Kidney (tissue), 13 donors: ENCODE measurements at regions not wholly inside any gene's neighbourhood (a gene's known extent, or its start where the extent isn't known, plus 50 kb on each side); places are given as distances from the start of the nearest gene placed in this dataset.

Experiments
- DNase-seq, 5 donors: peaks; one replicate each; pipeline ENCODE4 v3.0.0-alpha.2; 2013 to 2020
- FAIRE-seq: peaks from 2 replicates; lab custom pipeline; 2012; peaks lifted over from hg19 to GRCh38; lab: Jason Lieb, UNC
- H3K27ac ChIP-seq, 2 donors: one replicate each; pipeline ENCODE4 v1.7.0; 2013; ENCODE audit warnings: low read depth in 2 of 2, low read length in 2 of 2, inconsistent platforms in 1 of 2
- H3K27me3 ChIP-seq: one replicate; pipeline ENCODE4 v1.7.1; 2013; ENCODE audit warnings: low read length, inconsistent platforms; ENCODE audit not compliant: control insufficient read depth, insufficient read depth
- H3K36me3 ChIP-seq, 3 donors: one replicate each; pipeline versions ENCODE4 v1.7.0 to v1.7.1; 2013; ENCODE audit warnings: low read length in 3 of 3, control low read depth in 1 of 3, inconsistent platforms in 1 of 3; ENCODE audit not compliant: insufficient read depth in 3 of 3, control insufficient read depth in 2 of 3
- H3K4me1 ChIP-seq, 3 donors: one replicate each; pipeline versions ENCODE4 v1.7.0 to v1.7.1; 2013; ENCODE audit warnings: low read length in 3 of 3, inconsistent platforms in 1 of 3, low read depth in 1 of 3; ENCODE audit not compliant: control insufficient read depth in 2 of 3, insufficient read depth in 2 of 3
- H3K4me3 ChIP-seq, 3 donors: one replicate each; pipeline versions ENCODE4 v1.7.0 to v1.8.1; 2013; ENCODE audit warnings: low read length in 3 of 3, control low read depth in 1 of 3, inconsistent platforms in 1 of 3
- H3K9ac ChIP-seq, 3 donors: one replicate each; pipeline versions ENCODE4 v1.7.0 to v1.7.1; 2013; ENCODE audit warnings: low read length in 3 of 3, control low read depth in 1 of 3, inconsistent platforms in 1 of 3
- H3K9me3 ChIP-seq, 3 donors: one replicate each; pipeline versions ENCODE4 v1.7.0 to v1.7.1; 2013; ENCODE audit warnings: low read length in 3 of 3, control low read depth in 1 of 3, inconsistent platforms in 1 of 3; ENCODE audit not compliant: control insufficient read depth in 2 of 3, insufficient read depth in 1 of 3
- intact Hi-C: fragments of 100-400 bp; cut with DNase I; formaldehyde crosslinking; loops from one replicate; pipeline ENCODE4 v1.11.1; 2022
- TF ChIP-seq, protein P1 (sequence below): IDR thresholded peaks from 3 replicates; pipeline ENCODE4 v1.5.1; 2012; ENCODE audit warnings: mild to moderate bottlenecking, moderate library complexity, borderline replicate concordance; ENCODE audit not compliant: insufficient read depth; ENCODE audit errors: extremely low read depth
- donor health status: control.
- donor health status: control.
- donor health status: control.
- donor health status: control.
- donor health status: control.
- donor health status: DM: yes; HTN: yes; CAD: no.
- donor health status: Normal renal cell carcinoma (clear cell type).

DNA sequence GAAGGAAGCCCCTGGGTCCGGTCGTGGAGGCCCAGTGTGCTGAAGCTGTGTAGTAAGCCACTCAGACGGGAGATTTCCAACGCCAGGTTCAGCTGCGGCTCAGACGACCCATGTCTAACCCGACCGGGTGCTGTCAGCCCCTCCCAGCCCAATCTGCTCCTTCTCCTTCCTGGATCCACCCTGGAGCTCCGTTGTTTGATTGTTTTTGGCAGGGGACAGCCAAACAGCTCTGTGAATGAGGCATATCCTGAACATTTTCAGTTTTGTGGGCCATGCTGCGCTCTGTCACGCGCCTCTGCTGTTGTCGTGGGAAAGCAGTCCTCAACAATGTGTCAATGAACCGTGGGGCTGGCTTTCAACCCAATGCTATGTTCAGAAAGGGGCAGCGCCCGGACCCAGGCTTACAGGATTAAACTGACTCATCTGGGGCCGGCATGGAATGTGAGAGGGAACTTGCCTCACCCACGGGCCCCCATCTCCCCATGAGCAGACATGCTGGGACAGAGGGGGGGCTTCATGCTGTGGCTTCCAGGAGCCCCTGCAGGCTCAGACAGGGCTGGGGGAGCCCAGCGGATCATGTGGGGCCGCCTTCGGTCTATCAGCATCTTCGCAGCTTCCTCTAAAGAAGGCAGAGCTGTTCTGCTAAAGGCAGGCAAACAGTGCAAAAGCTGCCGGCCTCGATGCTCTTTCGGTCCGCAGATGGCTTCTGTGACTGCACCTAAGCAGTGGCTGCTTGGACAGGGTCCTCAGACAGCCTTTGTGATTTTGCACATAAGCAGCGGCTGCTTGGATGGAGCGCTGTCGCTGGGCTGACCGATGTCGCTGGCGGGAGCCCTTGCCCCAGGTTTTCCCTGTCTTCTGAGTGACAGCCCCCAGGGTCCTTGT is 101.7 kb downstream of the RIPK4 start:
- no peak overlapping the region for H3K9ac ChIP-seq
- H3K4me3 ChIP-seq = no peak overlapping the region
- TF ChIP-seq, protein P1, sequence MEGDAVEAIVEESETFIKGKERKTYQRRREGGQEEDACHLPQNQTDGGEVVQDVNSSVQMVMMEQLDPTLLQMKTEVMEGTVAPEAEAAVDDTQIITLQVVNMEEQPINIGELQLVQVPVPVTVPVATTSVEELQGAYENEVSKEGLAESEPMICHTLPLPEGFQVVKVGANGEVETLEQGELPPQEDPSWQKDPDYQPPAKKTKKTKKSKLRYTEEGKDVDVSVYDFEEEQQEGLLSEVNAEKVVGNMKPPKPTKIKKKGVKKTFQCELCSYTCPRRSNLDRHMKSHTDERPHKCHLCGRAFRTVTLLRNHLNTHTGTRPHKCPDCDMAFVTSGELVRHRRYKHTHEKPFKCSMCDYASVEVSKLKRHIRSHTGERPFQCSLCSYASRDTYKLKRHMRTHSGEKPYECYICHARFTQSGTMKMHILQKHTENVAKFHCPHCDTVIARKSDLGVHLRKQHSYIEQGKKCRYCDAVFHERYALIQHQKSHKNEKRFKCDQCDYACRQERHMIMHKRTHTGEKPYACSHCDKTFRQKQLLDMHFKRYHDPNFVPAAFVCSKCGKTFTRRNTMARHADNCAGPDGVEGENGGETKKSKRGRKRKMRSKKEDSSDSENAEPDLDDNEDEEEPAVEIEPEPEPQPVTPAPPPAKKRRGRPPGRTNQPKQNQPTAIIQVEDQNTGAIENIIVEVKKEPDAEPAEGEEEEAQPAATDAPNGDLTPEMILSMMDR = no peak
- DNase-seq (peak in 2 of 5 donors; percentile 35 to 40), FAIRE-seq (no peak)
- no peaks in the 10 kb centered on the region for H3K36me3 ChIP-seq
- H3K27ac ChIP-seq = no peak overlapping the region
- H3K27me3 ChIP-seq = peaks cover 2% of the 10 kb centered on the region
- no peaks in the 10 kb centered on the region for H3K9me3 ChIP-seq
- intact Hi-C loops = no loop called here
- peaks cover 0 to 7% (median 5%) of the 10 kb centered on the region in 3 donors for H3K4me1 ChIP-seq

DNA sequence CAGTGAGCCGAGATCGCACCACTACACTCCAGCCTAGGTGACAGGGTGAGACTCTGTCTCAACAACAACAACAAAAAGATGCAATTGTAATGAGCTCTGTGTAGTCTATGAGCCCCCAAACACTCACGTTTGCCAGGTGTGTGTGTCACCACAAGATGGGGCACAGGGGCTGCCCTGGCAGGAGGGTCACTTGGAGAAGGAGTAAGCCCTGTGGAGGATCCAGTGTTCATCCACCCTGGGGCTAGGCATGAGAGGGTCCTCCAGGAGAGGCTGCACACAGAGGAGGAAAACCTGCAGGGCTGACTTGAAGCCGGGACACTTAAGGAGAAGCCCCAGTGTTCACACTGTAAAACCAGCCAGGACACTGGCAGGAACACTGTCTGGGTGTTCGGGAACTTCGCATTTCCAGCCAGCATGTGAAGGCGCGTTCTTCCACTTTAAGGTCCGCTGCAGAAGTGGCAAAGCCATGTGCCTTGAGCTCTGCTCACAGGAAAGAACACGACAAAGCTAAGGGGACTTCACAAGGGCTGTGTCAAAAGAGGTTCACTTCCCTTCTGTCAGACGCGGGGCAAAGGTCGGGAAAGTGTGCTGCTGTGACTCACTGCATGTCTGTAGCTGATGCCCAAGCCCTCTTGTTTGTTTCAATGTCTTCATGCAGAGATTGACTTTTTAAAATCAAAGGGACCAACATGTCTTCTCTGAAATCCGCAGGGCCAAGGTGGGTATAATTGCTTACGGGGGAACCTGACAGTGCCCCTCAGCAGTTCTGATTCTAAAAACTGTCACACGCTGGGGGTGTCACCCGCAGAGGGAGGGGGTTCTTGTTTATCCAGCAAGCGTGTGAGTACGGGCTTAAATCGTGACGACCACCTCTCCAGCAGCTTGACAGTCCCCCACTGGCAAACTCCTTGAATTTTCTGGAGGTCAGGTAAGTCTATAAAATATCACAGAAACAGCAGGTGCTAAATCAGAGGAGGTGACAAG is 102.8 kb downstream of the RIPK4 start:
- H3K27me3 ChIP-seq = peaks cover 2% of the 10 kb centered on the region
- DNase-seq (peak in 2 of 5 donors; percentile 46 to 60), FAIRE-seq (no peak)
- no peak overlapping the region for H3K4me3 ChIP-seq
- TF ChIP-seq, protein P1 = no peak
- H3K9me3 ChIP-seq = no peaks in the 10 kb centered on the region
- H3K4me1 ChIP-seq = peaks cover 0 to 7% (median 5%) of the 10 kb centered on the region in 3 donors
- H3K36me3 ChIP-seq = no peaks in the 10 kb centered on the region
- no peak overlapping the region for H3K9ac ChIP-seq
- H3K27ac ChIP-seq = no peak overlapping the region
- intact Hi-C loops = no loop called here

DNA sequence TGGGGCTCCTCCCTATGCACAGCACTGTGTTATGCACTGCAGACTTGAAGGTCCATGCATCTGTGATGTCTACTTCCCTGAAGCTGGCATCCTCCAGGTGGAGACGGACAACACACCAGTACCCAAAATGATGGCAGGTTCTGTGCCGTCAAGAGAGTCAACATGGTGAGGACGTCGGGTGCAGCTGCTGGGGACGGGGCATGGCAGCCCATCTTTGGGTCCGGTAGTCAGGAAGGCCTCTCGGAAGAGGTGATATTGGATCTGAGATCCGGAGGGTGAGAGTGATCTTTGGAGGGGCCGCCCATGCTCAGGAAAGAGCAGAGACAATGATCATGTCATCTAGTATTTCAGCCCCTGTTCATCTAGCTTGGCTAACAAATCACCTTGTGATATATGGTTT is 104.1 kb downstream of the RIPK4 start:
- DNase-seq = peak in 1 of 5 donors; percentile 19
- intact Hi-C loops = no loop called here

More for the DNA sequence above, 104.1 kb downstream of the RIPK4 start:
- FAIRE-seq = no peak
- no peak overlapping the region for H3K27ac ChIP-seq
- H3K4me1 ChIP-seq = peaks cover 0 to 8% (median 7%) of the 10 kb centered on the region in 3 donors
- no peaks in the 10 kb centered on the region for H3K9me3 ChIP-seq
- peaks cover 2% of the 10 kb centered on the region for H3K27me3 ChIP-seq
- no peaks in the 10 kb centered on the region for H3K36me3 ChIP-seq
- no peak overlapping the region for H3K4me3 ChIP-seq
- no peak overlapping the region for H3K9ac ChIP-seq
- TF ChIP-seq, protein P1 = no peak
